Cardiac muscle cell (in vitro differentiated cells and primary cell): ENCODE measurements at regions not wholly inside any gene's neighbourhood (a gene's known extent, or its start where the extent isn't known, plus 50 kb on each side); places are given as distances from the start of the nearest gene placed in this dataset.

Source experiments
- DNase-seq, 2 donors: peaks; one replicate each; pipeline versions ENCODE4 v3.0.0 to v3.0.0-alpha.2; 2010 to 2017; ENCODE audit warnings: low read depth in 1 of 2, low spot score in 1 of 2
- H3K27ac ChIP-seq: fragments of 200-600 bp; sonication (generic); 2 replicates; pipeline ENCODE4 v1.5.1; 2016
- H3K27me3 ChIP-seq: fragments of 200-600 bp; sonication (generic); 2 replicates; pipeline ENCODE4 v1.6.0; 2016; ENCODE audit warnings: control low read depth
- H3K36me3 ChIP-seq: fragments of 200-600 bp; sonication (generic); 2 replicates; pipeline ENCODE4 v1.5.1; 2016; ENCODE audit warnings: control low read depth
- H3K4me1 ChIP-seq: fragments of 200-600 bp; sonication (generic); 2 replicates; pipeline ENCODE4 v1.8.1; 2017; ENCODE audit warnings: low read depth, mild to moderate bottlenecking, mixed run types
- H3K4me3 ChIP-seq: fragments of 200-600 bp; sonication (generic); 2 replicates; pipeline ENCODE4 v1.5.1; 2016; ENCODE audit warnings: mild to moderate bottlenecking
- H3K9me3 ChIP-seq: fragments of 200-600 bp; sonication (generic); 2 replicates; pipeline ENCODE4 v1.5.1; 2017; ENCODE audit warnings: low read depth, mild to moderate bottlenecking, control low read depth
- CTCF ChIP-seq: IDR thresholded peaks from 2 replicates; pipeline ENCODE4 v1.5.1; 2012; ENCODE audit warnings: low read depth, mild to moderate bottlenecking, low read length

GRCh38 chr18:77376733-77377094 is 127.1 kb downstream of the GALR1 start:
- Histone ChIP-seq H3K9me3 (no peaks in the 10 kb centered on the region), H3K27ac (no peak overlapping the region), H3K4me3 (no peak overlapping the region), H3K4me1 (no peaks in the 10 kb centered on the region), H3K27me3 (no peaks in the 10 kb centered on the region), H3K36me3 (no peaks in the 10 kb centered on the region)
- TF ChIP-seq CTCF, result no peak
- no peak for DNase-seq

- no peak overlapping the region for H3K4me3 ChIP-seq
- no peaks in the 10 kb centered on the region for H3K4me1 ChIP-seq
- H3K27ac ChIP-seq, result no peak overlapping the region
- H3K27me3 ChIP-seq, result no peaks in the 10 kb centered on the region
- H3K9me3 ChIP-seq, result no peaks in the 10 kb centered on the region
- H3K36me3 ChIP-seq, result no peaks in the 10 kb centered on the region
- DNase-seq, result no peak
- no peak for TF ChIP-seq CTCF
Observed at GRCh38 chr18:77377813-77378212, 128.2 kb downstream of the GALR1 start.

- no peaks in the 10 kb centered on the region for H3K27me3 ChIP-seq
- TF ChIP-seq CTCF, result no peak
- H3K36me3 ChIP-seq, result no peaks in the 10 kb centered on the region
- H3K4me1 ChIP-seq, result no peaks in the 10 kb centered on the region
- no peak for DNase-seq
- H3K27ac ChIP-seq, result no peak overlapping the region
- H3K4me3 ChIP-seq, result no peak overlapping the region
- H3K9me3 ChIP-seq, result no peaks in the 10 kb centered on the region
Observed at GRCh38 chr18:77379976-77380509, 130.4 kb downstream of the GALR1 start.

GRCh38 chr18:77380695-77381094 is 131.0 kb downstream of the GALR1 start:
- Histone ChIP-seq H3K9me3 (no peaks in the 10 kb centered on the region), H3K4me1 (no peaks in the 10 kb centered on the region)
- DNase-seq, result no peak

GRCh38 chr18:77392321-77392720 is 142.7 kb downstream of the GALR1 start:
- TF ChIP-seq CTCF, result no peak

More at GRCh38 chr18:77380695-77381094, 131.0 kb downstream of the GALR1 start:
- Histone ChIP-seq H3K27me3 (no peaks in the 10 kb centered on the region), H3K4me3 (no peak overlapping the region), H3K27ac (no peak overlapping the region), H3K36me3 (no peaks in the 10 kb centered on the region)
- no peak for TF ChIP-seq CTCF

GRCh38 chr18:77393519-77393918 is 143.9 kb downstream of the GALR1 start:
- H3K9me3 ChIP-seq, result no peaks in the 10 kb centered on the region
- H3K4me1 ChIP-seq, result no peaks in the 10 kb centered on the region
- no peak for DNase-seq
- no peak overlapping the region for H3K4me3 ChIP-seq
- H3K27ac ChIP-seq, result no peak overlapping the region
- H3K36me3 ChIP-seq, result no peaks in the 10 kb centered on the region
- TF ChIP-seq CTCF, result no peak
- no peaks in the 10 kb centered on the region for H3K27me3 ChIP-seq

More at GRCh38 chr18:77392321-77392720, 142.7 kb downstream of the GALR1 start:
- Histone ChIP-seq H3K4me3 (no peak overlapping the region), H3K27ac (no peak overlapping the region), H3K36me3 (no peaks in the 10 kb centered on the region), H3K9me3 (no peaks in the 10 kb centered on the region), H3K27me3 (no peaks in the 10 kb centered on the region), H3K4me1 (no peaks in the 10 kb centered on the region)
- no peak for DNase-seq
